Loucy (cell line): ENCODE measurements at regions not wholly inside any gene's neighbourhood (a gene's known extent, or its start where the extent isn't known, plus 50 kb on each side); places are given as distances from the start of the nearest gene placed in this dataset.

Experiments
- CTCF ChIP-seq: fragments of 200-600 bp; sonication (generic); conservative IDR thresholded peaks from 2 replicates; pipeline ENCODE4 v1.5.1; 2014; ENCODE audit warnings: mild to moderate bottlenecking, antibody characterized with exemption, low read length
- EZH2phosphoT487 ChIP-seq: fragments of 200-600 bp; IDR thresholded peaks from 2 replicates; pipeline ENCODE4 v1.6.1; 2018; ENCODE audit warnings: antibody characterized with exemption, mild to moderate bottlenecking, moderate library complexity, borderline replicate concordance

- TF ChIP-seq CTCF = no peak
- no peak for TF ChIP-seq EZH2phosphoT487
Observed at GRCh38 chr12:92297932-92298696, 152.5 kb upstream of the BTG1 start.
